Brain pericyte (primary cell): ENCODE measurements at regions not wholly inside any gene's neighbourhood (a gene's known extent, or its start where the extent isn't known, plus 50 kb on each side); places are given as distances from the start of the nearest gene placed in this dataset.
"Not testable (repeated sequence)": the region's sequence is repeated elsewhere in the genome, so short reads cannot be mapped to it uniquely, and the experiment has no call there.

Experiments used
- DNase-seq: peaks from one replicate; pipeline ENCODE4 v3.0.0-alpha.2; 2012; ENCODE audit warnings: low read depth, low spot score

- DNase-seq = no peak
Observed at GRCh38 chr7:65453341-65454030, 79.8 kb downstream of the ZNF92 start.

GRCh38 chr7:65454469-65454868, 80.8 kb downstream of the ZNF92 start:
- DNase-seq = no peak

- not testable (repeated sequence) for DNase-seq
Observed at GRCh38 chr7:65455050-65455449, 81.4 kb downstream of the ZNF92 start.

GRCh38 chr7:65457705-65458104, 84.0 kb downstream of the ZNF92 start:
- no peak for DNase-seq

DNA sequence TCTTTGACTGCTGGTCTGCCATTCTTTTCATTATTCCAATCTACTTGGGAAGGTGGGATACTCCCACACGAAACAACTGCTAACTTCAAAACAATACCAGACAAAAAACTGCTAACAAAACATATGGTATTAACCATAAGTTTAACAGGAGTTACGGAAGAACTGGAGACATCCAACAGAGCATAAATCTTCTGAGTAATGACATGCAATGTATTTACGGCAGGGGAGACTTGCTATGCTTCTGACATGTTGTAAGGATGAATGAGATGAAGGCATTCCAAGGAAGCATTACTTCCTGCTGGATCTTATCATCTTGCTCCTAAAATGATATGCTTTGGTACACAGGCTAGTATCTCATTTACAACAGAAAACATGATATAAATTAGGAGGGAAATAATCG, 85.8 kb downstream of the ZNF92 start:
- no peak for DNase-seq

DNA sequence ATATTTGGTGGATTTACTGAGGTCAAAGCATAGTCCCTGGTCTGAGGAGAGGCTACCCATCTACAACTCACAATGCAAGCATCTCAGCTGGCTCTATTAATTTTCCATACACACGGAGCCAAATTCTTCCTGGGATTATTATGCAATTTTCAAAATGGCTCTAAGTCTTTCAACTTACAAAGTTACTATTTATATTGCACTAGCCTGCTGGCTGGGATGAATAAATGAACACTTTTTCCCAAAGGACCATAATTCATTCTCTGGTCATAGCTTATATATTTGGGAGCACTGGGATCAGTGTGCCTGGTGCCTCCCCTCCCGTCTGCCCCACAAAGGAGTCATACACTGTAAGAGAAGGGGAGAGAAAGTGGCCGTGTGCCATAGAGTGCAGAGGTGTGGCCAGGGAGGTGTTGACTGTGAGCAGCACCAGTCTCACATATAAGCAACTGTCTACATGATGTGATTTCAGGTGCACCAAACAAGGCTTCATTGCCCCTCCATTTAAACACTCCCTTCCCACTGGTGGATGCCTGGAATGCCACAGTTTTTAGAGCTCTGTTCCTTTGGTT, 88.6 kb downstream of the ZNF92 start:
- no peak for DNase-seq

GRCh38 chr7:65463184-65463583, 89.5 kb downstream of the ZNF92 start:
- no peak for DNase-seq

DNA sequence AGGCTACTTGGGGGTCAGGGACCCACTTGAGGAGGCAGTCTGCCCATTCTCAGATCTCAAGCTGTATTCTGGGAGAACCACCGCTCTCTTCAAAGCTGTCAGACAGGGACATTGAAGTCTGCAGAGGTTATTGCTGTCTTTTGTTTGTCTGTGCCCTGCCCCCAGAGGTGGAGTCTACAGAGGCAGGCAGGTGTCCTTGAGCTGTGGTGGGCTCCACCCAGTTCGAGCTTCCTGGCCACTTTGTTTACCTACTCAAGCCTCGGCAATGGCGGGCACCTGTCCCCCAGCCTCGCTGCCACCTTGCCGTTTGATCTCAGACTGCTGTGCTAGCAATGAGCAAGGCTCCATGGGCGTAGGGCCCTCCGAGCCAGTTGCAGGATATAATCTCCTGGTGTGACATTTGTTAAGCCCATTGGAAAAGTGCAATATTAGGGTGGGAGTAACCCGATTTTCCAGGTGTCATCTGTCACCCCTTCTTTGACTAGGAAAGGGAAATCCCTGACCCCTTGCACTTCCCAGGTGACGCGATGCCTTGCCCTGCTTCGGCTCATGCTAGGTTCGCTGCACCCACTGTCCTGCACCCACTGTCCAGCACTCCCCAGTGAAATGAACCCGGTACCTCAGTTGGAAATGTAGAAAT, 96.4 kb downstream of the ZNF92 start:
- not testable (repeated sequence) for DNase-seq

DNA sequence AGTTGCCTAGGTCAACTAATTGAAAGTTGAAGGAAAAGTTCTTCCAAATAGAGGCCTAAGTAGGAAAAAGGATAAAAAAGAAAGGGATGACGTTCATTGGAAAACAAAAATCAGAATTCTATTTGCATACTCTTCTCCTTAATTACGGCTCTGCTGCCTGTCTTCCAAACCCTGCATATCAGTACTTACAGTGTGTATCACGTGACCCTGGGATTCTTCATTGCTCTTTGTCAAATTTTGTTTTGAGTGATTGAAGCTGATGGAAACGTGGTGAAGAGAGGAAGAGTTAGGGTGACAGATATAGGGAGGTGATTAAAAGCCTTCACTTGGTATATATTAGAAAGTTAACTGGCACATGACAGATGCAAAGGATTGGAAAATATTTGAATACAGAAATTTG, 97.9 kb downstream of the ZNF92 start:
- DNase-seq = no peak

- DNase-seq = no peak
Observed at GRCh38 chr7:65475040-65475726, 101.5 kb downstream of the ZNF92 start.

GRCh38 chr7:65475734-65476319, 102.2 kb downstream of the ZNF92 start:
- DNase-seq = no peak

DNA sequence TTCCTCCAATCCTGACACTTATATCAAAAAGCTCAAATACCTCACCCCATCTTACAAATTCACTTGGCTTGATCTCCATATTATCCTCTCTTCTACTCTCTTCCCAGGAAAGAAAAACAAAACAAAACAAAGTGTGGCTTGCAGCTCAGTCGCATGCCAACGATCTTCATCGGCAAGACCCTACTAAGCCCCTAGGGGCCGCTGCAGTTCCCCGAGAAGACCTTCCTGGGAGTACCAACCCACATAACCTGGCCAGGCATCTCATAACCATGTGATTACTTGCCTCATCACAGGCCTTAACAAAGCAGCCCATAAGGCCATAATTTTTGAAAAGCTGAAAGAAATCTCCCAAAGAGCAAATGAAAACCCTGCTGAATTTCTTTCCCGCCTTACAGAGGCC, 103.7 kb downstream of the ZNF92 start:
- no peak for DNase-seq

DNA sequence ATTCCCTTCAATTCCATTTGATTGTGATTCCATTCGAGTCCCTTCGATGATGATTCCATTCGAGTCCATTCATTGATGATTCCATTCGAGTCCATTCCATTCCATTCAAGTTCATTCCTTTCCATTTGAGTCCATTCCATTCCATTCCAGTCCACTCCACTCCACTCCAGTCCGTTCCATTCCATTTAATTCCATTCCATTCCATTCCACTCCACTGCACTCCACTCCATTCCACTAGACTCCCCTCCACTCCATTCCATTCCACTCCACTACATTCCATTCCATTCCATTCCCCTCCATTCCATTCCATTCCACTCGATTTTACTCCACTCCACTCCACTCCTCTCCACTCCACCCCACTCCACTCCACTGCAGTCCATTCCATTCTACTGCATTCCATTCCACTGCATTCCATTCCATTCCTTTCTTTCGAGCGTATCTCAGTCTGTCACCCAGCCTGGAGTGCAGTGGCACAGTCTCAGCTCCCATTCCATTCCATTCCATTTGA, 115.7 kb downstream of the ZNF92 start:
- no peak for DNase-seq

GRCh38 chr7:65496697-65497096, 123.0 kb downstream of the ZNF92 start:
- not testable (repeated sequence) for DNase-seq

- no peak for DNase-seq
Observed at GRCh38 chr7:65503434-65504152, 129.9 kb downstream of the ZNF92 start.

GRCh38 chr7:65504504-65505319, 131.1 kb downstream of the ZNF92 start:
- DNase-seq = not testable (repeated sequence)

DNA sequence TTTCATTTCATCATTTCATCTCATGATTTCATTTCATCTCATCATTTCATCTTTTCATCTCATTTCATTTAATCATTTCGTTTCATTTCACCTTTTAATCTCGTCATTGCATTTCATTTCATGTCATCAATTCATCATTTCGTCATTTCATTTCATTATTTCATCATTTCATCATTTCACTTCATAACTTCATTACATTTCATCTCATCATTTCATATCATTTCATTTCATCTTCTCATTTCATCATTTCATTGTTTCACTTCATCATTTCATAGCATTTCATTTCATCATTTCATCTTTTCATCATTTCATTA, 131.6 kb downstream of the ZNF92 start:
- not testable (repeated sequence) for DNase-seq

DNA sequence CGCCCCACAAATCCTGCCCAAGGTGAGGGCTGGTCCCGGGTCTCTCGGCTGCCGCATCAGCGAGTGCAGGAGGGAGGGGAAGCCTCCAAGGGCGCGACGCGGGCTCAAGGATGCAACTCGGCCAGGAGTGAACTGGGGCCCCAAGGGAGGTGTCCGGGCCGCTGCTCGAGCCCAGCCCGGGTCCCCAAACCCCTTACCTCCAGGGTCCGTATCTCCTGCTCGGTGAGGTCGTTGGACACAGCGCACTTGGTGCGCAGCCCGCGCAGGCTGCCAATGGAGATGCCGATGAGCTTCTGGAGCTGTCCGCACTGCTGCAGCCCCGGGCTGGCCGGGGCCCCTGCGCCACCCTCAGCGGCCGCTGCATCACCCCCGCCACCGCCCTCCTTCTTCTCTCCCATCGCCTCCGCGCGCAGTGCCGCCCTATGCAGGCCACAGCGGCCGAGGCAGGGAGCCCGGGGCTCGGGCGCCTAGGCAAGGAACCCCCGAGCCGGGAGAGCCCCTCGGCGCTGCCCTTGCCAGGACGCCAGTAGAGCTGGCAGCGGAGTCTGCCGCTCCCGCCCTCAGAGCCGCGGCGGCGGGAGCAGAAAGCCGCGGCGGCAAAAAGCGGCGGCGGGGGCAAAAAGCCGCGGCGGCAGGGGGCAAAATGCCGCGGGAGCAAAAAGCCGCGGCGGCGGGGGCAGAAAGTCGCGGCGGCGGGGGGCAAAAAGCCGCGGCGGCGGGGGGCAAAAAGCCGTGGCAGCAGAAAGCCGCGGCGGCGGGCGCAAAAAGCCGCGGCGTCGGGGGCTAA, 135.1 kb downstream of the ZNF92 start:
- not testable (repeated sequence) for DNase-seq

GRCh38 chr7:65509368-65510186, 135.9 kb downstream of the ZNF92 start:
- no peak for DNase-seq
